ENCODE measurements at regions not wholly inside any gene's neighbourhood (a gene's known extent, or its start where the extent isn't known, plus 50 kb on each side); places are given as distances from the start of the nearest gene placed in this dataset.

DNA sequence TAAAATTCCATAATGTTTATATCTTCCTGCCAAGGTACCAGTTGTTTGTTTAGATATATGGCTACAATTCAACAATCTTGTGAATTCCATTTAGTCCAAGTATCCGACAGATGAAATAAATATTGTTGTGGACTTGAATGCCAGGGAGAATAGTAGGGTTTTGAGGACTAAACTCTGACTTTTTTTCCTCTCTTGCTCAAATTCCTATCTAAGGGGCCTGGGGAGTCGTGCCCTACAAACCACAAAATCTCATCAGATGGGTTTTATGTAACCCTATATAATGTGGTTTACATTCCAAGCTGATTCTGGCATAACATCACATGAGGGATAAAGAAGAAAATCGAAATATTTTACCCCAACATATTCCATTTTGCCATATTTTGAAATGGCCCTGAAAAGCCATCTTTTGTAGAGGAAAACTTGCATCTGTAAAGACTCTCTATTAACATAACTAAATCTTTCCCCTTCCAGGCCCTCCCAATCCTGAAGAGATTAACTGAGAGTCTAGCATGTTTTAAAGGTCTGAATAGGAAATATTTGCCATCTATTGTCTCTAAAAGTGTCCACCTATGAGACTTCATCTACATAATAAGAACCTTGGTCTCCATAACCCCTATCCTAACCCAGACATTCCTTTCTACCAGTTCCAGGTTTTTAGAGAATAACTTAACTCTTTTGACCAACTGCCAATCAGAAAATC, 184.7 kb upstream of the KITLG start:
- ChIA-PET CTCF (no interaction called here), POLR2A (no interaction called here)

DNA sequence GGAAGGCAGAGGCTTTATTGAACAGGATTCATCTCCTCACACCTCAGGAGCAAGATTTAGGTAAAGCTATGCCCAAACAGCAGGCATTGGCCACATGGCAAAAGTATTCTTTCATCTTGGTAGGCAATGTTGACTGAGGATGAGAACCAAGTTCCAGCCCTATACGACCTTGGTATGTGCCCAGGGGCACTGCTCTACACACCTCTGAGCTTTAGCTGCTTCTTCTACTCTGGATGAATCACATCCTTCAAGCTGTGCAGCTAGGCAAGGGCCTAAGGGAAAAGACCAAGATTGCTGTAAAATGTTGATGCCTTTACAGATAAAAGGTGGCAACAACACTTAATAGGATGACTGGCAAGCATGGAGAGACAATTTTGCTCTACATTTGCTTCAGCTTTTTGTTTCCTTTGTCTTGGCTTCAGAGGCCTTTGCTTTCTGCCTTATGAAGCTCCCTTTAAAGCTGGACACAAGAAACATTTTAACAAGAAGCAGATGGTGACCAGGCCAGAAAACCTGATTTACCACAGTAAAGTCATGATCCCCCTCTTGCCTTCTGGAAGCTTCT, 183.3 kb upstream of the KITLG start:
- ChIA-PET POLR2A (no interaction called here), CTCF (no interaction called here)

DNA sequence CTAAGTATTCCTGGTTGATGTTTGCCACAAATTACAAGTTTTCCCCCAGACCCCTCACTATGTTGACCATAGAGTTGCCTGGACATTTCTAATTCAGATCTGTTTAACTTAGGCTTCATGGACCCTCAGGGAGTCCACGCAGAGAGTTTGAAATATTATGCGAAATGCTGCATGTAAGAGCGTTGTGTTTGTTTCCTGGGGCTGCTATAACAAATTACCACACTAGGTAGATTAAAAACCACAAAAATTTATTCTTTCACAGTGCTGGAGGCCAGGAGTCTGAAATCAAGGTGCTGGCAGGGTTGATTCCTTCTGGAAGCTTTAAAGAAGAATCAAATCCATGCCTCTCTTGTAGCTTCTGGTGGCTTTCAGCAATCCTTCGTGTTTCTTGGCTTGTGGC, 177.9 kb upstream of the KITLG start:
- CTCF ChIA-PET: no interaction called here

DNA sequence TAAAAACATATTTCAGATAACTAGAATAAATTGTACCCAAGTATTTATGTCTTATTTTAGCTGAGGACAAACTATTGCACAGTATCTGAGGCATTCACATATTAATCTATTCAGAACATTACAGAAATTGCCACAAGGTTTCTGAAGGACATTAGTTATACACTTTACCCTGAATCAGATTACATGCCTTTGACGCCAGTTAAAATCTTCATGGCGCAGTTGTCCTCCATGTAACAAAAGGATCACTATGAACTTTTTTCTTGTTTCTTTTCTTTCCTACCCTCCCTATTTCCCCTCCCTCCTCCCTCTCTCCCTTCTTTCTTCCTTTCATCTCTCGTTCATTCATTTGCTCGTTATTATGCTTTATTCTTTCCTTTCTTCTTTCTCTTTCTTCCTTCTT, 176.6 kb upstream of the KITLG start:
- ChIA-PET CTCF (no interaction called here), POLR2A (no interaction called here)

More for the DNA sequence above, 177.9 kb upstream of the KITLG start:
- POLR2A ChIA-PET: no interaction called here

DNA sequence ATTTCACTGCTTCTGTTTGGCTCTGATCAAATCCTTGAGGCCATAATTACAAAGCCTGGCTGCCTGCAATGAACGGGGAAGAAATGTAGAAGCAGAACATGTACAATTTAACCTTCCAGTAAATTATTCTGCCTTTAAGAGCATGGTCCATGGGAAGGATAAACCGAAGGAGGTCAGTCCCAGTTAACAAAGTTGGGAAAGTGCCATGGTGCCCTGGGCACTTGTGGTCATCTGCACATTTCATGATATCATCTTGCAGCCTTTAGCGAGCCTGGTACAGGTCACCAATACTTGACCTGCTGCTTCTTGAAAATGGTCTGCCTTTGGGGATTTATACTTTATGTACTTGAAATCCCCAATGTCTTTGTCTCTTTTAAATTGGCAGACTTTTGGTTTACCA, 175.9 kb upstream of the KITLG start:
- CTCF ChIA-PET: no interaction called here
- POLR2A ChIA-PET: no interaction called here

DNA sequence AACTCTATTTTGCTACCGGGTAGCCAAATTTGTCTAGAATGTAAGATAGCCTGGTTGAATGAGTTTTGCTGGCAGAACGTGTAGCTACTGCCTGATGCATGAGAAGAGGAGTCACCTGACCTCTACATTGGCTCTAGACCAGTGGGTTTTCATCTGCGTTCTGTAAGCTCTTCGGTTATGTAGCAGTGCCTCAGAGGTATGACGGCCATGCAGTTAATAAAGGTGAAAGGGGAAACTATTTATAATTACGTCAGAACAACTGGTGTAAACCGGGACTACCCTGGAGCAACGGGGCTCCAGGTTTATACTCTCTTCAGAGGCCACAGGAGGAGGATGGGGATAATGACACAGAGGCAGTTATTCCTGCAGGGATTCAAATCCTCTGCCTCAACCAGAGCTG, 173.4 kb upstream of the KITLG start:
- CTCF ChIA-PET: no interaction called here

DNA sequence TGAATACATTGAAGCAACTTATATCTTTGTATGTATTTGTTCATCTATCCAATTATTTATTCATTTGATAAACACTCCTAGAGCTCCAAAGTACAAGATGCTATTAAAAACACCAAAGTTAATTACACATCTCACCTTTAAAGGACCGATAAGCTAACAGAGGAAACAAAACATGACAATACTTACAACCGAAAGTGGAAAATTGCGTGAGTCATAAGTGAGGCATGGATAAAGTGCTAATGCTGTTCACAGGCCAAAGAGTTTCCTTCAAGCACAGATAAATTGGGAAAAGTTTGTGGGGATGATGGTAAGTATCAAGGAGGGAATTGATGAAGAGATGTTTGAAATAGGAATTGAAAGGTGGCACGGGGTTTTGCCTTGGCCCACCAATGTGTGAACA, 172.8 kb upstream of the KITLG start:
- POLR2A ChIA-PET: no interaction called here
- CTCF ChIA-PET: no interaction called here

More for the DNA sequence above, 173.4 kb upstream of the KITLG start:
- POLR2A ChIA-PET: no interaction called here

DNA sequence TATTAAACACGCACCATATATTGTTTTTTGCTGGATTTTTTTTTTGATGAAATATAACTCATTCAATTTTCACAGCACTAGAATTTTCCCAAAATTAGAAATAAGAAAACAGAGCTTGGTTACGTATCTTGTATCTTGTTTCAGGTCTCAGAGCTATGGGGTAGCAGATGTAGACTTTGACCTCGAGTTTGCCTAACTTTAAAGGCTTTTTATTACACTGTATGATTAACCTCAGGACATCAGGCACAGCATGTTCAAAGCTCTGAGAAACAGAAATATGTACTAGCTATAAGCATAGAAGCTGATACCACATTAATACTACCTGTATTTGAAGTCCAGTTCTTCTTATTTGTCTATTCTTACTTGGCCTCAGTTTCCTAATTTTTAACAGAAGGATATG, 171.9 kb upstream of the KITLG start:
- ChIA-PET POLR2A (no interaction called here), CTCF (no interaction called here)

DNA sequence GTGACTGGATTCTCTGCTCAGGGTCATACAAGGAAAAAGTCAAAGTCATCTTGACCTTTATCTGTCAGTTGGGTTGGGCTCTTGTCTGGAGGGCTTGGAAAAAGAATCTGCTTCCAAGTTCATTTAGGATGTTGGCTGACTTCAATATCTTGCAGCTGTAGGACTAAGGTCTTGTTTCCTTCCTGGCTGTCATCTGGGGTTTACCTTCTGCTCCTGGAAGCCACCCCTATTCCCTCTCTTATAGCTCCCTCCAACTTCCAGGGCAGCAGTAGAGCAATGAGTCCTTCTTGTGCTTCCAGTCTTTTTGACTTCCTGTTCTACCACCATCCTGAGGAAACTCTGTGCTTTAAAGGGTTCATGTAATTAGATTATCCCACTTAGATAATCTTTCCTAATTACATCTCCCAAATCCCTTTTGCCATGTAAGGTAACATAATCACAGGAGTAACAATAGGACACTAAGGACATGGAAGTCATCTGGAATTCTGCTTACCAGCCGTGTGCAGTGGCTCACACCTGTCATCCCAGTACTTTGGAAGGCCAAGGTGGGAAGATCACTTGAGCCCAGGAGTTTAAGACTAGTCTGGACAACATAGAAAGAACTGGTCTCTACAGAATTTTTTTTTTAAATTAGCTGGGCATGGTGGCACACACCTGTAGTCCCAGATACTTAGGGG, 170.7 kb upstream of the KITLG start:
- ChIA-PET CTCF (no interaction called here), POLR2A (no interaction called here)

DNA sequence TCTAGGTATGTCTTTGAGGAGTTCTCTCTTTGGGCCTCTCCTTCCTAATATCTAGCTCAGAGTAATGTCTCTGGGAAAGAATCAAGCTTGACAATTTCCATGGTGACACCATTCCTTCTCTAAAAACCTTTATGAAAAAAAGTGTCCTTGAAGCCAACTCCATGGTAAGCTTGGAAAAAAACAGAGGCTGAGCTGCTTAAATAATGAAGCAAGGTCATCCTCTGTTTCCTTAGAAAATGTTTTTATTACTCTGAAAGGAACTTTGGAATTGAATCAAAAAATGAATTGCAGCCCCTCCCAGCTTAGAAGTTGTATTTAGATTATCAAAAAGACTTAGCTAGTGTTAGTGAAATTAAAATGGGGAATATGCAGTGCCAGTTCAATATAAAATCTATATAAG, 166.1 kb upstream of the KITLG start:
- CTCF ChIA-PET: no interaction called here
- POLR2A ChIA-PET: no interaction called here

DNA sequence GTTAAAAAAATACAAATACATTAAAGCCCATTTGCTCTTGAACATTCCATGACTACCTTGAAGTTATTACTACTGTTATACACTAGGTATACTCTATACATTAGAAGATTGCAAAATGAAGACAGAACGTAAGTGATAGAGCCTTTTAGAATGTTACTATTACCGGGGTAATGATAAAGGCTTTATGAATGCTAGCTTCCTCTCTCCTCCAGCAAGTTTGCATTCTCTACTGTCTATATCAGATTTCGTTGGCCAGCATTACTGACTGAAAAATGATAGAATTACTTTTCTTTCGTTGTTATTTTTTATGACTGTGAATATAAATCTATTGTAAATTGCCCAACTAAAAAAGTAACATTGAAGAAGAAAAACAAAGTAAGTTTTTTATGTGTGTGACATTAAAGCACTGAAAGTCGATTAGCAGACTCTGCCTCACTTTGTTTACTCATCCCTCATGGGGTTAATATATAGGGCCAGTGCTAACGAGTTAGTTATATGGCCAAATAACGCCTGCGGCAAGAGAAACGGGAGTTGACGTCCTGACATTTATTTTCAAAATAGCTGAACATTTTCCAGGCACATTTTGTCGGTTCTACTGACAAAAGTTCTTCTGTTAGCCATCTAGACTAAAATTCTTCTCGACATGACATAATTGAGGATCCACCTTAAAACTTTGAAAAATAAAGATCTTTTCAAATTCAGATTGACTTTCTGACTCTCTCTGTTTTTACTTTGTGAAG, 163.8 kb upstream of the KITLG start:
- CTCF ChIA-PET: no interaction called here
- POLR2A ChIA-PET: no interaction called here

DNA sequence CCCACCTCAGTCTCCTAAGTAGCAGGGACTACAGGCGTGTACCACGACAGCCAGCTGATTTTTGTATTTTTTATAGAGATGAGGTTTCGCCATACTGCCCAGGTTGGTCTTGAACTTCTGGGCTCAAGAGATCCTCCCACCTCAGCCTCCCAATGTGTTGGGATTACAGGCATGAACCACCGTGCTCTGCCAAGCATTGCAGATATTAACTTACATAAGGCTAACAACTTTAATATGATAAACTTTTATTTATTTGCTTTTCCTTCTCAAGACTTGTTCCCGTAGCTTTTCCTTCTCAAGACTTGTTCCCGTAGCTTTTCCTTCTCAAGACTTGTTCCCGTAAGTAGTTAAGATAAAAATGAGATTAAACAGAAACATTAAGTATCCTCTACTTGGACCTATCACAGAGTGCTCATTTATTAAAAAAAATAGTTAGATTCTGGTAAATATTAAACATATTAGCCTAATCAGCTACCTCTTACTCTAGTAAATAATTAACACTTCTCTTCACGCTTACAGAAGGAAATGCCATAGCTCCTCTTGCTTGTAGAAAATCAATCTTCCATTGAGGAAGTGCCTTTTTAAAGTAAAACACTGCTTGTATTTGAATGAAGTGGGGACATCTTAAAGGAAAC, 157.7 kb upstream of the KITLG start:
- CTCF ChIA-PET: no interaction called here
- POLR2A ChIA-PET: no interaction called here

DNA sequence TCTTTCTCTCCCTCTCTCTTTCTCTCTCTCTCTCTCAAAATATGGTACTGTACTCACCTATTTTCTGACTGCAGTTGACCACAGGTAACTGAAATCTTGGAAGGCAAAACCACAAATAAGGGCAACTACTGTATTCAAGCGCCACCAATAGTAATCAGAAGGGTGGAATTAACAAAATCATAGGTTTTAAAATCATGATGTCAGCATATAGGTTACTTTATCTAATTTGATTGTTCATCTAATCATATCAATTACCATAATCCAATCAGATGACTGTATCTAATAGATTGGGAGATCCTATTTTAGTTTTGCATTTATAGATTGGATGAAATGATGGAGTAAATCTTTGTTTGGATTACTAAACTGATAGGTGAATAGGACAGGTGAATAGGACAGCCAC, 155.8 kb upstream of the KITLG start:
- ChIA-PET CTCF (no interaction called here), POLR2A (no interaction called here)

DNA sequence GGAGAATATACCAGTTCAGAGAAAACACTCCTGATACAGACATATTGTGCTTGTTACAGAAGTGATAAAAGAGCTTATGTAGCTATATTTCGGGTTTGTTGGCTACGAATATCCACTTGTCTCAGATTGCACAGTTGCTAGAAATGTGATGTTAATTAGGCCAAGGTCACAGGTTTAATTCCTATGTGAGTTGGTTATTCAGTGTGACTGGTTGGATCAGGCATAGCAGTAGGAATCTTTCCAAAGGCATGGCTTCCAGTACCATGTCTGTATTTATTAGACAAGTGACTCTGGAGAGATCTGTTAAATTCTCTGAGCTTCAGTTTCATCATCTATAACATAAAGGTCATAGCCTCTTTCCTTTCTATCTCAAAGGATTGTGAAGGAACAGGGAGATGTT, 152.7 kb upstream of the KITLG start:
- CTCF ChIA-PET: no interaction called here
- POLR2A ChIA-PET: no interaction called here

DNA sequence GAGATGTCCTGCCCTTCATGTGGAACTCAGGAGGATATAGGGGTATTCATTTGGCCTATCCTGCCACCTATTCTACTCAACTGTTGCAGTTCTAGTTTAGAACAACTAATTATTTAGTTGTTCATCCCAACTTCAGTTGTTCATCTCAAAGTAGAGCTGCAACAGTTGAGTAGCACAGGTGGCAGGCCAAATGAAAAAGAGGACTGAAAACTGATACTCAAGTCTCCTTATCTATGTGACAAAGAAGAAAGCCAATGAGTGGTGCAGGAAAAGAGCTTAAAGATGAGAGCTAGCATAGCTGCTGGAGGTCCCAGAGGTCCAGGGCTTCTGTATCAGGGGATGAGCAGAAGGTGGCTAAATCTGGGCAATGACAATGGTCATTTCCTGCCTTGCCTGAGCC, 148.9 kb upstream of the KITLG start:
- CTCF ChIA-PET: no interaction called here

DNA sequence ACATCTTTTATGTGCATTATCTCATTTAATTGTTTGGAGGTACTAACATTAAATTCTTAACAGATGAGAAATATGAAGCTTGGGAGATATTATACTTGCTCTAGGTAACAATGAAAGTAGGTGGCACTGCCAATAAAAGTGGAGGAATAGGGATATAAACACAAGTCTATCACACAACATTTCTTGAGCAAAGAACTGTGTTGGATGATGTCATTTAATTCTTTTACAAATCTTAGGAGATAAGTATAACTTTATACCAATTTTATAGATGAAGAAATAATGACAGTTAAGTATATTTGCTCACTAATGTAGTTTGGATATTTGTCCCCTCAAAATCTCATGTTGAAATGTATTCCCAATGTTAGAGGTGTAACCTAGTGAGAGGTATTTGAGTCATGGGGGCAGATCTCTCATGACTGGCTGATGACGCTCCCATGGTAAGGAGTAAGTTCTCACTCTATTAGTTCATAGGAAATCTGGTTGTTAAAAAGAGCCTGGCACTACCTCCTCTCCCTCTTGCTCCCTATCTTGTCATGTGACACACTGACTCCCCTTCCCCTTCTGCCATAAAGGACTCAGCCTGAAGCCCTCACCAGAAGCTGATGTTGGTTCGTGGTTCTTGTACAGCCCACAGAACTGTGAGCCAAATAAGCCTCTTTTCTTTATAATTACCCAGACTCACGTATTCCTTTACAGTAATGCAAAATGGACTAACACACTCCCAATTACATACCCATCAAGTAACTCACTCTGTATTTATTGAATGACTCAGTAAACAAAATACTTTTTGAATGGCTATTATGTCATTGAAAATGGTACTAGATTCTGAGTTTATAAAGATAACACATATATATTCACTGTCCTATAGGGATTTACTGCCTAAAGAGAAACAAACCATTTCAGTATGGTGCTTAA, 146.8 kb upstream of the KITLG start:
- ChIA-PET CTCF (no interaction called here), POLR2A (no interaction called here)

More for the DNA sequence above, 148.9 kb upstream of the KITLG start:
- POLR2A ChIA-PET: no interaction called here

DNA sequence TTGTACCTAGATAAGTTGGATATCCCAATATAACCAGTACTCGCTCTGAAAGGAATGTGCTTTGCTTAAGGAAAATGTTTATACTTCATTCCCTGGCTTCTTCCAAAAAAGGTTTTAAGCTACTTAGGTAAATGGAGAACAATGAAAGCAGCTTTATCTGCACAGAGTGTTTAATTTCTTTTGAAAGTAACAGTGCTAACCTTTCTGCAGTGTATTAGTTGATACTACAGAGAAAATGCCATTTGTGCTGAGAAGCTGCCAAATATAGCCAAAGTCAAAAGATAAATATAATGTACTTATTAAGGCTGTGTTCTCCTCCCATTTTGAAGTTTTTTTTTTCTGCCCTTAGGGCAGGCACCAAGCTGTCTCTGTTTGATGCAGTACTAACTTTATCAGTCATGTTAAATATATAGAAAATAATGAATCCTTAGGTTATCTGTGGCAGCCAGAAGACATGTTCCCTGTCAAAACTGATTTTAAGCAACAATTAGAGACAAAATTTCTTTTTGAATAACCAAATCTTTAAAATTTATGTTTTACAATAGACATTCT, 145.4 kb upstream of the KITLG start:
- CTCF ChIA-PET: no interaction called here
- POLR2A ChIA-PET: no interaction called here

DNA sequence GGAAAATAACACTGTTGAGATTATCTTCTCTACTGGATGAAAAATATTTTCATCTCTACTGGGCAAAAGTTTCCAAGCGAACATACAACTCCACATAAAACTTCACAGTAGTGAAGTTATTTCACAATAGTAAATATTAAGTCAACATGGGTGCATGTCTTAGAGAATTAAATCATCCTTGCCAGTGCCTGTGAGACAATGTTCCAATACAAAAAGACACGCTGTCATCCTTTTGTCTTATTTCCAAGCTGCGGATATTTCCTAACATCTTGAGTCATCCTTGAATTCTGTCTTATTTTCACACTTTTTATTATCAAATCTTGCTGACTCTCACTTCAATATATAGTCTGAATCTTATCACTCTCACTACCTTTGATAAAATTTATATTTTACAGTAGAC, 142.9 kb upstream of the KITLG start:
- POLR2A ChIA-PET: no interaction called here
- CTCF ChIA-PET: no interaction called here

DNA sequence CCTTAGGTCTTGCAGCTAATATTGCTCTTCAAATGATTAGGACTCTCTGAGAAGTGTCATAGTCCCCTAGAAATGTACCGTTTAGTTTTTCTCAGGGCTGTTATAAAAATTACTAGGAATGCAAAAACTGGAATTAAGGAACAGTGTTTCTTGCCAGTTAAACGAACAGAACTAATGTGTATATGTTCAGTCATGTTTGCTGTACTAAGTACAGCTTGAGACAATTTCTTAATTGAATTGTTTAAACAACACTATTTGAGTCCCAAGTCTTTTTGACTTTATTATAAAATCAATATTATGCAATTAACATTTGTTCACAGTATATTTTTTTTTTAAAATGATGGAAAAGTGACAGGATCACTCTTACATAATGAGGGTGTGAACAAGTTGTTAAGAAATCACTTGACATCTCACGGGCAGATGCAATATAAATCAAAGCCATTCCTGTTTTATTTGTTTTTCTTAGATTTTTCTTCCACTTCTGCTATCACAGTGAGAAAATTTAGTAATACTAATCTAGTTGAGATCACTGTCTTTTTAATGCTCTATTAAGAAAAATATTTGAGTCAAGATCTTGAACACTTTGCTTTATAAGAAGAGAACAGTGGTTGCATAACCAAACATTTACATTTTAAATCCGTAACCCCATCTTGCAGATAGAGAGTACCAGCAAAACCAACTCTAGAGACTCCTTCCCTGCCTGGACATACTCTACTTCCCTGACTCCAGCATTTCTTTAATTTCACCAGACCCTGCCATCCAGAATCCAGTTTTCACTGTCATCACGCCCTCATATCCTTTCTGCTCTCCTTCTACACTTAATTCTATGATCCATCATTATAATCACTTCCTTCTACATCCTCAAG, 140.7 kb upstream of the KITLG start:
- POLR2A ChIA-PET: no interaction called here
- CTCF ChIA-PET: no interaction called here
